H1 (cell line): ENCODE measurements at regions not wholly inside any gene's neighbourhood (a gene's known extent, or its start where the extent isn't known, plus 50 kb on each side); places are given as distances from the start of the nearest gene placed in this dataset.

ENCODE experiments used
- TF ChIP-seq, protein P1 (sequence below): fragments of 300-600 bp; sonication (generic); IDR thresholded peaks from 2 replicates; pipeline ENCODE4 v1.7.1; 2012; ENCODE audit warnings: low read length, moderate library complexity, mild to moderate bottlenecking, inconsistent platforms; ENCODE audit not compliant: insufficient replicate concordance

DNA sequence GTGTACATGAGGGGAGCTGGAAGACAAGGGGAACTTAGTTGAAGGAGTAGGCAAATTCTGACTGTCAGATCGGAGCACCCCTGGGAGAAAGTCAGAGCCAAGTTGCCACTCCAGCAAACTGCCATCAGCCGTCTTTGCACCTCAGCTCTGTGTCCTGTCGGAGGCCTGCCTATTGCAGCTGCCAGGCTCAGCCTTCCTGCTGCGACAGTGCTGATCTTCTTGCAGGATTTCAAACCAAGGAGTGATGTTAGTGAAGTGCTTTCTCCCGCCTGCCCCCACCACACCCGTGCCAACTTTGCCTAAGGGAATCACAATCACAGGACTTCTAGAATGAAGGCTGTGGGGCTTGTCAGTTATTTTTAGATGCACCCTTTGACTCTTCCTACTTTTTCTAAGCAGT, 185.3 kb downstream of the KIT start (continued):
- TF ChIP-seq, protein P1, sequence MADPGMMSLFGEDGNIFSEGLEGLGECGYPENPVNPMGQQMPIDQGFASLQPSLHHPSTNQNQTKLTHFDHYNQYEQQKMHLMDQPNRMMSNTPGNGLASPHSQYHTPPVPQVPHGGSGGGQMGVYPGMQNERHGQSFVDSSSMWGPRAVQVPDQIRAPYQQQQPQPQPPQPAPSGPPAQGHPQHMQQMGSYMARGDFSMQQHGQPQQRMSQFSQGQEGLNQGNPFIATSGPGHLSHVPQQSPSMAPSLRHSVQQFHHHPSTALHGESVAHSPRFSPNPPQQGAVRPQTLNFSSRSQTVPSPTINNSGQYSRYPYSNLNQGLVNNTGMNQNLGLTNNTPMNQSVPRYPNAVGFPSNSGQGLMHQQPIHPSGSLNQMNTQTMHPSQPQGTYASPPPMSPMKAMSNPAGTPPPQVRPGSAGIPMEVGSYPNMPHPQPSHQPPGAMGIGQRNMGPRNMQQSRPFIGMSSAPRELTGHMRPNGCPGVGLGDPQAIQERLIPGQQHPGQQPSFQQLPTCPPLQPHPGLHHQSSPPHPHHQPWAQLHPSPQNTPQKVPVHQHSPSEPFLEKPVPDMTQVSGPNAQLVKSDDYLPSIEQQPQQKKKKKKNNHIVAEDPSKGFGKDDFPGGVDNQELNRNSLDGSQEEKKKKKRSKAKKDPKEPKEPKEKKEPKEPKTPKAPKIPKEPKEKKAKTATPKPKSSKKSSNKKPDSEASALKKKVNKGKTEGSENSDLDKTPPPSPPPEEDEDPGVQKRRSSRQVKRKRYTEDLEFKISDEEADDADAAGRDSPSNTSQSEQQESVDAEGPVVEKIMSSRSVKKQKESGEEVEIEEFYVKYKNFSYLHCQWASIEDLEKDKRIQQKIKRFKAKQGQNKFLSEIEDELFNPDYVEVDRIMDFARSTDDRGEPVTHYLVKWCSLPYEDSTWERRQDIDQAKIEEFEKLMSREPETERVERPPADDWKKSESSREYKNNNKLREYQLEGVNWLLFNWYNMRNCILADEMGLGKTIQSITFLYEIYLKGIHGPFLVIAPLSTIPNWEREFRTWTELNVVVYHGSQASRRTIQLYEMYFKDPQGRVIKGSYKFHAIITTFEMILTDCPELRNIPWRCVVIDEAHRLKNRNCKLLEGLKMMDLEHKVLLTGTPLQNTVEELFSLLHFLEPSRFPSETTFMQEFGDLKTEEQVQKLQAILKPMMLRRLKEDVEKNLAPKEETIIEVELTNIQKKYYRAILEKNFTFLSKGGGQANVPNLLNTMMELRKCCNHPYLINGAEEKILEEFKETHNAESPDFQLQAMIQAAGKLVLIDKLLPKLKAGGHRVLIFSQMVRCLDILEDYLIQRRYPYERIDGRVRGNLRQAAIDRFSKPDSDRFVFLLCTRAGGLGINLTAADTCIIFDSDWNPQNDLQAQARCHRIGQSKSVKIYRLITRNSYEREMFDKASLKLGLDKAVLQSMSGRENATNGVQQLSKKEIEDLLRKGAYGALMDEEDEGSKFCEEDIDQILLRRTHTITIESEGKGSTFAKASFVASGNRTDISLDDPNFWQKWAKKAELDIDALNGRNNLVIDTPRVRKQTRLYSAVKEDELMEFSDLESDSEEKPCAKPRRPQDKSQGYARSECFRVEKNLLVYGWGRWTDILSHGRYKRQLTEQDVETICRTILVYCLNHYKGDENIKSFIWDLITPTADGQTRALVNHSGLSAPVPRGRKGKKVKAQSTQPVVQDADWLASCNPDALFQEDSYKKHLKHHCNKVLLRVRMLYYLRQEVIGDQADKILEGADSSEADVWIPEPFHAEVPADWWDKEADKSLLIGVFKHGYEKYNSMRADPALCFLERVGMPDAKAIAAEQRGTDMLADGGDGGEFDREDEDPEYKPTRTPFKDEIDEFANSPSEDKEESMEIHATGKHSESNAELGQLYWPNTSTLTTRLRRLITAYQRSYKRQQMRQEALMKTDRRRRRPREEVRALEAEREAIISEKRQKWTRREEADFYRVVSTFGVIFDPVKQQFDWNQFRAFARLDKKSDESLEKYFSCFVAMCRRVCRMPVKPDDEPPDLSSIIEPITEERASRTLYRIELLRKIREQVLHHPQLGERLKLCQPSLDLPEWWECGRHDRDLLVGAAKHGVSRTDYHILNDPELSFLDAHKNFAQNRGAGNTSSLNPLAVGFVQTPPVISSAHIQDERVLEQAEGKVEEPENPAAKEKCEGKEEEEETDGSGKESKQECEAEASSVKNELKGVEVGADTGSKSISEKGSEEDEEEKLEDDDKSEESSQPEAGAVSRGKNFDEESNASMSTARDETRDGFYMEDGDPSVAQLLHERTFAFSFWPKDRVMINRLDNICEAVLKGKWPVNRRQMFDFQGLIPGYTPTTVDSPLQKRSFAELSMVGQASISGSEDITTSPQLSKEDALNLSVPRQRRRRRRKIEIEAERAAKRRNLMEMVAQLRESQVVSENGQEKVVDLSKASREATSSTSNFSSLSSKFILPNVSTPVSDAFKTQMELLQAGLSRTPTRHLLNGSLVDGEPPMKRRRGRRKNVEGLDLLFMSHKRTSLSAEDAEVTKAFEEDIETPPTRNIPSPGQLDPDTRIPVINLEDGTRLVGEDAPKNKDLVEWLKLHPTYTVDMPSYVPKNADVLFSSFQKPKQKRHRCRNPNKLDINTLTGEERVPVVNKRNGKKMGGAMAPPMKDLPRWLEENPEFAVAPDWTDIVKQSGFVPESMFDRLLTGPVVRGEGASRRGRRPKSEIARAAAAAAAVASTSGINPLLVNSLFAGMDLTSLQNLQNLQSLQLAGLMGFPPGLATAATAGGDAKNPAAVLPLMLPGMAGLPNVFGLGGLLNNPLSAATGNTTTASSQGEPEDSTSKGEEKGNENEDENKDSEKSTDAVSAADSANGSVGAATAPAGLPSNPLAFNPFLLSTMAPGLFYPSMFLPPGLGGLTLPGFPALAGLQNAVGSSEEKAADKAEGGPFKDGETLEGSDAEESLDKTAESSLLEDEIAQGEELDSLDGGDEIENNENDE, result no peak
